H1 (cell line): ENCODE measurements at regions not wholly inside any gene's neighbourhood (a gene's known extent, or its start where the extent isn't known, plus 50 kb on each side); places are given as distances from the start of the nearest gene placed in this dataset.

Experiments
- CTCF ChIA-PET: fragments of 300-600 bp; sonication (Branson Sonifier 250); formaldehyde crosslinking; loops from one replicate; lab custom pipeline; 2021; ENCODE audit not compliant: partially characterized antibody; lab: Charles Lee
- POLR2A ChIA-PET: fragments of 300-600 bp; sonication (Branson Sonifier 250); formaldehyde crosslinking; loops from one replicate; lab custom pipeline; 2021; ENCODE audit warnings: inconsistent platforms; ENCODE audit not compliant: partially characterized antibody; lab: Charles Lee
- DNase-seq, 2 experiments: peaks; one replicate each; pipeline versions ENCODE4 v3.0.0 to v3.0.0-alpha.2; 2010 to 2022; ENCODE audit warnings: low spot score in 2 of 2, low read depth in 1 of 2, mixed read lengths in 1 of 2
- FAIRE-seq: peaks from 2 replicates; lab custom pipeline; 2011; peaks lifted over from hg19 to GRCh38; lab: Jason Lieb, UNC
- H2AFZ ChIP-seq: 2 replicates; pipeline ENCODE4 v1.8.1; 2012; ENCODE audit warnings: low read length, inconsistent platforms
- H2AK5ac ChIP-seq: 2 replicates; pipeline ENCODE4 v1.6.1; 2013; ENCODE audit warnings: low read depth, low read length
- H2BK120ac ChIP-seq: replicated peaks from 2 replicates; pipeline ENCODE3; 2013; ENCODE audit warnings: low read depth, low read length, inconsistent platforms
- H2BK12ac ChIP-seq: 2 replicates; pipeline ENCODE4 v1.6.1; 2013; ENCODE audit warnings: low read depth, low read length
- H2BK15ac ChIP-seq: 2 replicates; pipeline ENCODE4 v1.6.1; 2013; ENCODE audit warnings: low read length
- H2BK20ac ChIP-seq: 2 replicates; pipeline ENCODE4 v1.6.1; 2013; ENCODE audit warnings: low read length
- H2BK5ac ChIP-seq: 2 replicates; pipeline ENCODE4 v1.6.1; 2013; ENCODE audit warnings: low read depth, low read length
- H3K14ac ChIP-seq: 2 replicates; pipeline ENCODE4 v1.6.1; 2013; ENCODE audit warnings: inconsistent platforms; ENCODE audit not compliant: insufficient read length
- H3K18ac ChIP-seq: 2 replicates; pipeline ENCODE4 v1.6.1; 2013; ENCODE audit warnings: low read length; ENCODE audit errors: extremely low read depth
- H3K23ac ChIP-seq: 2 replicates; pipeline ENCODE4 v1.6.1; 2013; ENCODE audit warnings: inconsistent platforms; ENCODE audit not compliant: insufficient read length
- H3K23me2 ChIP-seq: 2 replicates; pipeline ENCODE4 v1.6.1; 2013; ENCODE audit warnings: low read depth, low read length
- H3K27ac ChIP-seq: 2 replicates; pipeline ENCODE4 v1.6.1; 2011; ENCODE audit warnings: low read depth, low read length, inconsistent platforms
- H3K27me3 ChIP-seq, 4 experiments: replicated peaks in 1 of 4; 1 replicate in 1 of 4; 2 replicates in 3 of 4; pipeline versions ENCODE4 v1.6.1 to v1.8.1; 2011 to 2013; ENCODE audit warnings: low read length in 3 of 4, mild to moderate bottlenecking in 3 of 4, inconsistent platforms in 2 of 4, mixed read lengths in 2 of 4, moderate library complexity in 1 of 4; ENCODE audit not compliant: control insufficient read depth in 3 of 4, insufficient read depth in 3 of 4; ENCODE audit errors: extremely low read depth in 1 of 4
- H3K36me3 ChIP-seq, 4 experiments: 2 replicates each; pipeline versions ENCODE4 v1.6.1 to v1.8.1; 2011 to 2013; ENCODE audit warnings: mild to moderate bottlenecking in 4 of 4, low read length in 3 of 4, moderate library complexity in 2 of 4, control low read depth in 1 of 4, inconsistent platforms in 1 of 4; ENCODE audit not compliant: insufficient read depth in 4 of 4, control insufficient read depth in 2 of 4
- H3K4ac ChIP-seq: replicated peaks from 2 replicates; pipeline ENCODE3; 2013; ENCODE audit warnings: low read length, low read depth, mixed read lengths, inconsistent platforms; ENCODE audit not compliant: insufficient read length
- H3K4me1 ChIP-seq, 4 experiments: replicated peaks in 1 of 4; 1 replicate in 1 of 4; 2 replicates in 3 of 4; pipeline versions ENCODE4 v1.6.1 to v1.8.1; 2011 to 2013; ENCODE audit warnings: low read length in 3 of 4, inconsistent platforms in 2 of 4, mixed read lengths in 1 of 4; ENCODE audit not compliant: insufficient read depth in 4 of 4, control insufficient read depth in 3 of 4
- H3K4me2 ChIP-seq, 2 experiments: 2 replicates each; pipeline versions ENCODE4 v1.6.1 to v1.8.1; 2011 to 2013; ENCODE audit warnings: low read depth in 2 of 2, low read length in 2 of 2, control low read depth in 1 of 2, inconsistent platforms in 1 of 2, mild to moderate bottlenecking in 1 of 2; ENCODE audit not compliant: insufficient read depth in 1 of 2
- H3K4me3 ChIP-seq, 4 experiments: fragments of 200-600, 300-600 bp in 1 of 4; sonication (generic), shearing (Covaris generic), sonication (Bioruptor Twin) in 1 of 4; 2 replicates each; pipeline versions ENCODE4 v1.5.1 to v1.8.1; 2011 to 2016; ENCODE audit warnings: low read length in 4 of 4, low read depth in 3 of 4, control low read depth in 2 of 4, inconsistent platforms in 2 of 4, mild to moderate bottlenecking in 2 of 4, mixed read lengths in 1 of 4, moderate library complexity in 1 of 4; ENCODE audit not compliant: insufficient read depth in 2 of 4; ENCODE audit errors: extremely low read depth in 1 of 4
- H3K56ac ChIP-seq: replicated peaks from 2 replicates; pipeline ENCODE3; 2013; ENCODE audit warnings: low read depth, mild to moderate bottlenecking, mixed read lengths, low read length, inconsistent platforms; ENCODE audit not compliant: insufficient read length
- H3K79me1 ChIP-seq: 2 replicates; pipeline ENCODE4 v1.6.1; 2013; ENCODE audit warnings: low read depth, low read length, control low read depth
- H3K79me2 ChIP-seq, 2 experiments: 2 replicates each; pipeline versions ENCODE4 v1.6.1 to v1.8.1; 2012 to 2013; ENCODE audit warnings: low read length in 2 of 2, mild to moderate bottlenecking in 2 of 2, inconsistent platforms in 1 of 2; ENCODE audit not compliant: insufficient read depth in 2 of 2, control insufficient read depth in 1 of 2
- H3K9ac ChIP-seq, 4 experiments: replicated peaks in 1 of 4; 1 replicate in 1 of 4; 2 replicates in 3 of 4; pipeline versions ENCODE4 v1.6.1 to v1.8.1; 2011 to 2013; ENCODE audit warnings: low read depth in 3 of 4, low read length in 3 of 4, control low read depth in 2 of 4, mild to moderate bottlenecking in 2 of 4, moderate library complexity in 2 of 4, inconsistent platforms in 1 of 4; ENCODE audit errors: extremely low read depth in 1 of 4
- H3K9me3 ChIP-seq, 2 experiments: 2 replicates each; pipeline versions ENCODE4 v1.6.1 to v1.8.1; 2012 to 2013; ENCODE audit warnings: mild to moderate bottlenecking in 2 of 2, moderate library complexity in 2 of 2, control low read depth in 1 of 2, inconsistent platforms in 1 of 2, low read depth in 1 of 2, low read length in 1 of 2, mixed read lengths in 1 of 2; ENCODE audit not compliant: insufficient read depth in 2 of 2
- H4K20me1 ChIP-seq, 2 experiments: replicated peaks in 1 of 2; 2 replicates each; pipeline versions ENCODE3 to v1.8.1; 2011 to 2013; ENCODE audit warnings: inconsistent platforms in 2 of 2, low read length in 2 of 2, mild to moderate bottlenecking in 1 of 2; ENCODE audit not compliant: insufficient read depth in 2 of 2, control insufficient read depth in 1 of 2
- H4K5ac ChIP-seq: 2 replicates; pipeline ENCODE4 v1.6.1; 2013; ENCODE audit warnings: low read length, low read depth, mixed read lengths, inconsistent platforms; ENCODE audit not compliant: insufficient read length
- H4K8ac ChIP-seq: 2 replicates; pipeline ENCODE4 v1.8.0; 2013; ENCODE audit warnings: mild to moderate bottlenecking, moderate library complexity, low read length, inconsistent platforms; ENCODE audit not compliant: insufficient read depth; ENCODE audit errors: extremely low read depth
- H4K91ac ChIP-seq: replicated peaks from 2 replicates; pipeline ENCODE3; 2013; ENCODE audit warnings: low read length, mixed read lengths, inconsistent platforms; ENCODE audit not compliant: insufficient read length
- CBX8 ChIP-seq: fragments of 300-800, 300-1000 bp; sonication (generic); IDR thresholded peaks from 2 replicates; pipeline ENCODE4 v1.7.1; 2016; ENCODE audit warnings: low read depth, low read length, borderline replicate concordance
- CHD1 ChIP-seq: IDR thresholded peaks from 2 replicates; pipeline ENCODE4 v1.6.1; 2012; ENCODE audit warnings: low read depth, low read length, improper control_type of control experiment
- CREB1 ChIP-seq: IDR thresholded peaks from 2 replicates; pipeline ENCODE4 v1.6.1; 2012; ENCODE audit warnings: inconsistent platforms
- EGR1 ChIP-seq: IDR thresholded peaks from 2 replicates; pipeline ENCODE4 v1.6.1; 2011; ENCODE audit warnings: low read depth, low read length, borderline replicate concordance
- JUND ChIP-seq: IDR thresholded peaks from 2 replicates; pipeline ENCODE4 v1.6.1; 2011; ENCODE audit warnings: mild to moderate bottlenecking, improper control_type of control experiment, low read length
- KDM1A ChIP-seq: fragments of 200-600, 300-600 bp; sonication (generic); IDR thresholded peaks from 2 replicates; pipeline ENCODE4 v1.7.1; 2016; ENCODE audit warnings: mild to moderate bottlenecking, low read length, borderline replicate concordance
- KDM5A ChIP-seq: fragments of 200-600 bp; IDR thresholded peaks from 2 replicates; pipeline ENCODE4 v1.7.1; 2012; ENCODE audit warnings: mild to moderate bottlenecking, low read length, inconsistent platforms, mixed read lengths
- PHF8 ChIP-seq: fragments of 200-600 bp; sonication (generic); conservative IDR thresholded peaks from 2 replicates; pipeline ENCODE4 v1.7.1; 2012; ENCODE audit warnings: low read depth, mild to moderate bottlenecking, inconsistent platforms, low read length, moderate library complexity
- POLR2A ChIP-seq, 2 experiments: IDR thresholded peaks; 1 replicate in 1 of 2; 2 replicates in 1 of 2; pipeline ENCODE4 v1.6.1; 2011; ENCODE audit warnings: low read depth in 2 of 2, low read length in 2 of 2, mild to moderate bottlenecking in 2 of 2; ENCODE audit errors: control extremely low read depth in 1 of 2
- POLR2AphosphoS5 ChIP-seq: IDR thresholded peaks from 2 replicates; pipeline ENCODE4 v1.6.1; 2011; ENCODE audit warnings: low read depth, low read length
- SIX5 ChIP-seq: IDR thresholded peaks from 2 replicates; pipeline ENCODE4 v1.6.1; 2011; ENCODE audit warnings: mild to moderate bottlenecking, low read depth, low read length
- SP2 ChIP-seq: IDR thresholded peaks from 2 replicates; pipeline ENCODE4 v1.6.1; 2012; ENCODE audit warnings: mild to moderate bottlenecking, low read length, inconsistent platforms
- TAF1 ChIP-seq: IDR thresholded peaks from 2 replicates; pipeline ENCODE4 v1.6.1; 2011; ENCODE audit warnings: mild to moderate bottlenecking, low read depth, low read length
- TAF7 ChIP-seq: optimal IDR thresholded peaks from 2 replicates; pipeline ENCODE3; 2011; ENCODE audit warnings: low read depth, mild to moderate bottlenecking, inconsistent platforms, low read length, moderate library complexity, borderline replicate concordance
- TBP ChIP-seq: IDR thresholded peaks from 2 replicates; pipeline ENCODE4 v1.6.1; 2011; ENCODE audit warnings: low read depth, low read length, improper control_type of control experiment
- WGBS, 2 experiments: shearing (Covaris generic) in 1 of 2; methylation state at CpG; one replicate each; pipeline versions ENCODE4 v1.1.6 to v1.1.7; 2013 to 2015; ENCODE audit warnings: low lambda C conversion rate in 2 of 2, mixed read lengths in 2 of 2, inconsistent platforms in 1 of 2, low coverage in 1 of 2, missing lambda C conversion rate in 1 of 2; ENCODE audit not compliant: insufficient replicate concordance in 2 of 2, insufficient coverage in 1 of 2, insufficient read length in 1 of 2; ENCODE audit errors: extremely low coverage in 1 of 2, missing lambda C conversion rate in 1 of 2; 5-methylcytosine and 5-hydroxymethylcytosine counted together
- TF ChIP-seq, protein P1 (sequence below): IDR thresholded peaks from 2 replicates; pipeline ENCODE4 v1.6.1; 2012; ENCODE audit warnings: low read length, inconsistent platforms

DNA sequence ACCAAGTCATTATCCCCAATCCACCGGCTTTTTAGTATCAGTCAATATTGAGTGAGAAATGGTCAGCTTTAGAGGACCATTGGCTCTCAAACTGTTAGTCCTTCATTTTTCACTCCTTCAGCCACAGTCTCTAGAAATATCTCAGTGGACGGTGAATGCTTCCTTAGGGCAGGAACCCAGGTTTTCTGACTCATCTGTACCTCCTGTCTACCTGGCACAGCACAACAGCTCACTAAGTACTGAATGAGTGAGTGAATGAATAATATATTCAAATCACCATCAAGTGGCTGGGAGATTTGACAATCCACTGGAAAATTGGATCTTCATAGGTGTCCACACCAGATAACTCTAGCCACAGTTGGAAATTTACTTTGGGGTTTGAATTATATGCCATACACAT lies 609.5 kb upstream of the CLINT1 start:
- Histone ChIP-seq H4K20me1 (no peaks in the 10 kb centered on the region), H3K79me1 (no peaks in the 10 kb centered on the region), H4K5ac (no peak overlapping the region), H4K8ac (no peak overlapping the region), H3K56ac (no peak overlapping the region), H2BK15ac (no peak overlapping the region), H3K9me3 (no peaks in the 10 kb centered on the region), H3K23me2 (no peaks in the 10 kb centered on the region), H2BK5ac (no peak overlapping the region), H4K91ac (no peak overlapping the region), H3K4me2 (no peak overlapping the region), H3K14ac (no peak overlapping the region), H3K23ac (no peak overlapping the region), H3K18ac (no peak overlapping the region), H3K9ac (no peak overlapping the region), H3K27me3 (no peaks in the 10 kb centered on the region), H2AK5ac (no peak overlapping the region), H3K27ac (no peak overlapping the region), H3K36me3 (no peaks in the 10 kb centered on the region), H2BK120ac (no peak overlapping the region), H2BK12ac (no peak overlapping the region), H3K4ac (no peak overlapping the region), H3K4me1 (peaks cover 0 to 5% (median 1%) of the 10 kb centered on the region in 4 experiments; a peak in 2 of 7 replicates), H3K4me3 (no peak overlapping the region), H3K79me2 (no peaks in the 10 kb centered on the region), H2AFZ (no peak overlapping the region), H2BK20ac (no peak overlapping the region)
- POLR2A ChIA-PET = no interaction called here
- DNase-seq (no peak), FAIRE-seq (no peak)
- CTCF ChIA-PET = interaction anchor here (0.9 to 1.4 kb wide), 2 partner anchors 17 to 139 kb away, joined by 3 read pairs; no protein-coding TSS in a partner anchor
- 85% methylated on average over 2 of the region's 2 CpGs; no CpG with 5 or more reads in 1 of the 2 experiments for WGBS, 2 experiments
- TF ChIP-seq SIX5 (no peak), TBP (no peak), TAF1 (no peak), PHF8 (no peak), EGR1 (no peak), KDM5A (no peak), CBX8 (no peak), SP2 (no peak), JUND (no peak), TAF7 (no peak), CREB1 (no peak), POLR2AphosphoS5 (no peak), POLR2A (IDR thresholded peaks at IDR 0.05; ENCODE audit: control extremely low read depth in 1 of 2, low read depth in 2 of 2, low read length in 2 of 2) (no peak), KDM1A (no peak), CHD1 (no peak)
- TF ChIP-seq, protein P1, sequence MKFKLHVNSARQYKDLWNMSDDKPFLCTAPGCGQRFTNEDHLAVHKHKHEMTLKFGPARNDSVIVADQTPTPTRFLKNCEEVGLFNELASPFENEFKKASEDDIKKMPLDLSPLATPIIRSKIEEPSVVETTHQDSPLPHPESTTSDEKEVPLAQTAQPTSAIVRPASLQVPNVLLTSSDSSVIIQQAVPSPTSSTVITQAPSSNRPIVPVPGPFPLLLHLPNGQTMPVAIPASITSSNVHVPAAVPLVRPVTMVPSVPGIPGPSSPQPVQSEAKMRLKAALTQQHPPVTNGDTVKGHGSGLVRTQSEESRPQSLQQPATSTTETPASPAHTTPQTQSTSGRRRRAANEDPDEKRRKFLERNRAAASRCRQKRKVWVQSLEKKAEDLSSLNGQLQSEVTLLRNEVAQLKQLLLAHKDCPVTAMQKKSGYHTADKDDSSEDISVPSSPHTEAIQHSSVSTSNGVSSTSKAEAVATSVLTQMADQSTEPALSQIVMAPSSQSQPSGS = no peak
